ENCODE measurements at regions not wholly inside any gene's neighbourhood (a gene's known extent, or its start where the extent isn't known, plus 50 kb on each side); places are given as distances from the start of the nearest gene placed in this dataset.

- TF ChIP-seq FOXP2 (optimal IDR thresholded peaks at IDR 0.05; ENCODE audit: control extremely low read depth, extremely low read length, insufficient read depth) (no peak), EZH2 (IDR thresholded peaks at IDR 0.05) (no peak), POLR2AphosphoS5 (IDR thresholded peaks at IDR 0.05; ENCODE audit: borderline replicate concordance, low read depth, low read length) (no peak)
Observed at GRCh38 chr1:239262538-239262937, 123.8 kb upstream of the CHRM3 start.

Measured in SK-N-MC (cell line).